Omental fat pad (tissue), 3 donors: ENCODE measurements at regions not wholly inside any gene's neighbourhood (a gene's known extent, or its start where the extent isn't known, plus 50 kb on each side); places are given as distances from the start of the nearest gene placed in this dataset.
A peak's percentile ranks its signal among the peaks of the same experiment; 100 is the strongest.
"Not testable (repeated sequence)": the region's sequence is repeated elsewhere in the genome, so short reads cannot be mapped to it uniquely, and the experiment has no call there.

ENCODE experiments used
- ATAC-seq: fragments of 150-250 bp; one replicate; pipeline ENCODE4 v1.9.1; 2016; ENCODE audit warnings: mild to moderate bottlenecking, moderate library complexity; ENCODE audit not compliant: low FRiP score
- DNase-seq: peaks from one replicate; pipeline ENCODE4 v3.0.0-alpha.2; 2019; ENCODE audit warnings: low spot score
- CTCF ChIP-seq, 3 donors: fragments of 450-650 bp; IDR thresholded peaks; one replicate each; pipeline ENCODE4 v1.5.1; 2016 to 2017; ENCODE audit warnings: antibody characterized with exemption in 3 of 3, mild to moderate bottlenecking in 3 of 3, moderate library complexity in 2 of 3

DNA sequence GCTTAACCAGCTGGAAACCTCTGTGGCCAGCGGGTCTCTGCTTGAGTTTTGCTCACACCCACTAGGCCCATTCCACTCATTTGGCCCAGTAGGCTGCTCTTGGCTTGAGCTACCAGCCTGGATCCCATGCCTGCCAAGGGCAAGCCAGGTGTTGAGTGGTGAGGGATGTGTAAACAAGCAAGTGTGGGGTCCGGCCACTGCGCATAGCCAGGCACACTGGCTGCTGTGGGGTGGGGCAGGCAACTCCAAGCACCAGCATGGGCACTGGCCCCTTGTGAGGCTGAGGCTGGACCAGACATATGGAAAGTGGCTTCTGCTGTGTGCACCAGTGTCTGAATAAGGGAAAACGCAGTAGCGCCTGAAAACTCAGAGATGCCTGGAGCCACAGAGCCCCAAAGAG, 732.7 kb downstream of the NR4A2 start:
- ATAC-seq (no peak), DNase-seq (no peak)
- no peak for TF ChIP-seq CTCF (IDR thresholded peaks at IDR 0.05)

DNA sequence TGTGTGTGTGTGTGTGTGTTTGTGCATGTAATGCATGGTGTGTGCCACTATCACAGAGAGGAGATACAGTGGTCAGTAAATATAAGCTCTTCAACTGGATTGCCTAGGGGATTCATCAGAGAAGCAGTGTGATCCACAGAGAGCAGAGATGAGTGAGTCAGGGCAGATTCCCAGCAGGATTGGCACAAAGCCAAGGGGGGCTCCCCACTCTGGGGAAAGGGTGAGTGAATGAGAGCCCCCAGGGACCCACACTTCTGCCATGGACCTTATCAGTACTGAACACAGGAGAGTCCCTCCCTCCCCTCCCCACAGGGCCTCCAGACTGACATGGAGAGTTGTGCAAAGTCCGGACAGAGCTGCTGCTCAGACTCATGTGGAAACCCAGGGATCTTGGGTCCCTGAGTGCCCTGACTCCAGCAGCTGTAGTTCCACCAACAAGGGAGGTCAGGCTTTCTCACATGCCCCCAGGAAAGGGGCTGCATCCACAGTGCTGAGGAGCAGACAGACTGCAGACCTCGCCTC, 748.8 kb downstream of the NR4A2 start:
- ATAC-seq, result no peak
- DNase-seq, result no peak

GRCh38 chr2:155574941-155575340, 757.6 kb downstream of the NR4A2 start:
- ATAC-seq (no peak), DNase-seq (no peak)
- TF ChIP-seq CTCF (IDR thresholded peaks at IDR 0.05), result no peak

More for the DNA sequence above, 748.8 kb downstream of the NR4A2 start:
- no peak for TF ChIP-seq CTCF (IDR thresholded peaks at IDR 0.05)

DNA sequence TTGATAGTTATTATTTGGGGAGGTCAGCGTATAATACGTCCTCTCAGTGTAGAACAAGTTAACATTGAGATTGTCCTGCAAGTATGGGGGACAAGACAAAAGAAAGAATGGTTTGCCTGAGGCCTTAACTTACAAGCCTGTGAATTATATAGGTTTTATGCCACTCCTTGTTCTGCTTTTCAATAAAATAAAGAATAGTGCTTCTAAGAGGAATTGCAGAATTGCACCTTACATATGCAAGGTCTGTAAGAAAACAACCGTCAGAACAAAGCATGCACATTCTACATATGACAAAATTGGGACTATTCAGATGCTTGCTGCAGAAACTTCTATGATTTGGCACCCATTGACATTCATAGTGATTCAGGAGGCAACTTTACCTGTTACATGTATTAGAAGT, 785.0 kb downstream of the NR4A2 start:
- ATAC-seq (no peak), DNase-seq (no peak)
- no peak for TF ChIP-seq CTCF (IDR thresholded peaks at IDR 0.05)

GRCh38 chr2:155546721-155547555, 785.6 kb downstream of the NR4A2 start:
- ATAC-seq (peak; percentile 76), DNase-seq (no peak)
- no peak for TF ChIP-seq CTCF (IDR thresholded peaks at IDR 0.05)

GRCh38 chr2:155539028-155539427, 793.5 kb downstream of the NR4A2 start:
- ATAC-seq, DNase-seq: not testable (repeated sequence)

- DNase-seq, result no peak
- no peak for ATAC-seq
- TF ChIP-seq CTCF (IDR thresholded peaks at IDR 0.05), result no peak
These were observed 804.5 kb downstream of the NR4A2 start for GRCh38 chr2:155528034-155528433.
